Stomach (tissue), 8 donors: ENCODE measurements at regions not wholly inside any gene's neighbourhood (a gene's known extent, or its start where the extent isn't known, plus 50 kb on each side); places are given as distances from the start of the nearest gene placed in this dataset.
A peak's percentile ranks its signal among the peaks of the same experiment; 100 is the strongest.

Source experiments
- DNase-seq, 2 donors: peaks; one replicate each; pipeline versions ENCODE4 v3.0.0 to v3.0.0-alpha.2; 2013 to 2019
- H3K27ac ChIP-seq, 5 donors: fragments of 200-600 bp in 4 of 5; sonication (generic) in 4 of 5; one replicate each; pipeline ENCODE4 v1.5.1; 2013 to 2019; ENCODE audit warnings: mild to moderate bottlenecking in 1 of 5, moderate library complexity in 1 of 5
- H3K27me3 ChIP-seq, 3 donors: fragments of 200-600 bp; sonication (generic); one replicate each; pipeline ENCODE4 v1.5.1; 2017 to 2019; ENCODE audit warnings: mixed run types in 1 of 3
- H3K36me3 ChIP-seq, 4 donors: fragments of 200-600 bp; sonication (generic); 1 replicate in 3 of 4; 2 replicates in 1 of 4; pipeline ENCODE4 v1.5.1; 2016 to 2019
- H3K4me1 ChIP-seq, 4 donors: fragments of 200-600 bp; sonication (generic); one replicate each; pipeline ENCODE4 v1.5.1; 2016 to 2019
- H3K4me3 ChIP-seq, 4 donors: fragments of 200-600 bp; sonication (generic) in 3 of 4; one replicate each; pipeline ENCODE4 v1.5.1; 2016 to 2019; ENCODE audit warnings: mild to moderate bottlenecking in 1 of 4
- H3K9me3 ChIP-seq, 4 donors: fragments of 200-600 bp; sonication (generic); one replicate each; pipeline ENCODE4 v1.5.1; 2016 to 2019
- EP300 ChIP-seq: sonication (generic); formaldehyde crosslinking; IDR thresholded peaks from one replicate; pipeline ENCODE4 v1.6.1; 2017; ENCODE audit warnings: antibody characterized with exemption
- POLR2A ChIP-seq, 4 donors: fragments of 450-650 bp; IDR thresholded peaks; one replicate each; pipeline ENCODE4 v1.6.1; 2016; ENCODE audit warnings: antibody characterized with exemption in 4 of 4, control low read depth in 2 of 4, mild to moderate bottlenecking in 1 of 4, moderate library complexity in 1 of 4
- POLR2AphosphoS5 ChIP-seq, 3 donors: sonication (generic); formaldehyde crosslinking; IDR thresholded peaks; one replicate each; pipeline ENCODE4 v1.6.1; 2016; ENCODE audit warnings: antibody characterized with exemption in 3 of 3
- WGBS, 5 donors: extraction: QIAGEN DNeasy Blood & Tissue Kit in 3 of 5; methylation state at CpG; one replicate each; pipeline versions ENCODE4 v1.1.5 to v1.1.7; 2013 to 2018; 5-methylcytosine and 5-hydroxymethylcytosine counted together
- intact Hi-C: fragments of 100-400 bp; cut with DNase I; formaldehyde crosslinking; loops from one replicate; pipeline ENCODE4 v1.15.1; 2023; ENCODE audit warnings: low total_unique reads
- TF ChIP-seq, protein P1 (sequence below), 7 experiments: fragments of 450-650 bp in 4 of 7; fragments of 200-600 bp in 3 of 7; sonication (generic) in 3 of 7; IDR thresholded peaks; one replicate each; pipeline ENCODE4 v1.5.1; 2016 to 2019; ENCODE audit warnings: antibody characterized with exemption in 7 of 7, control low read depth in 2 of 7, mild to moderate bottlenecking in 1 of 7
- donor health status: healthy with polysubstance abuse.
- donor health status: Bipolar disorder and iron deficiency.
- donor health status: healthy.

DNA sequence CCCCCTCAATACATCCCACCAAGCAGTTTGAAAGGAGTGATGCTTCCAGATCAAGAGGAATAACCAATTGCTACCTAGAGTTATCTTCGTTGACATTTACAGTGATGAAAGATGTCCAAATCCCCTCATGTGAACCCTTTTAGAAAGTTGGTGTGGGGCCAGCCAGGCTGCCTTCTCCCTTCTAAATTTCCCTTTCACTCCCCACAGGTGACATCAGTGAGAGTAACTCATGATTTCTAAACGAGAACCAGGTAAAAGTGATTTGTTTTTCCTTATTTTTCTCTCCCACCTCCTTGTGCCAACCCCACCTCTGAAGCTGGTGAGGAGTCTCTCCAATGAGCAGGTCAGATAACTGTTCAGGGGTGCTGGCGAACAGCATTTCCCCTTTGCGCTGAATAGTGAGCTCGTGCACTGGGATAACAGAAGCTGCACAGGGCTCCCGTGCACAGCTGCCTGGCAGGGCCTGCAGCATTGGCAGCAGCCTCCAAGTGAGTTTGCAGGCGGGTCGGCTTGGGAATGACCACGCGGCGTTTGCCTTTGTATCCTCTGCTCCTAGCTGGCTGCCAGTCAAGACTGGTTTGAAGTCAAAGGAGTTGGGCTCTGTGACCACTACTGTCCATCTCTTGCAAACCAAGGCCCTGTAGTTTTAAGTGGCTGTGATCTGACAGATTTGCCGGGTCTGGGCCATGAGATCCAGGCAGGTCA is 70.2 kb upstream of the CORO2B start:
- WGBS, 5 donors: 70 to 82% (median 78%) methylated on average over 11 to 12 of the region's 12 CpGs
- no peak overlapping the region for H3K4me3 ChIP-seq
- H3K9me3 ChIP-seq: no peaks in the 10 kb centered on the region
- no peaks in the 10 kb centered on the region for H3K36me3 ChIP-seq
- no peak for DNase-seq
- TF ChIP-seq, protein P1, sequence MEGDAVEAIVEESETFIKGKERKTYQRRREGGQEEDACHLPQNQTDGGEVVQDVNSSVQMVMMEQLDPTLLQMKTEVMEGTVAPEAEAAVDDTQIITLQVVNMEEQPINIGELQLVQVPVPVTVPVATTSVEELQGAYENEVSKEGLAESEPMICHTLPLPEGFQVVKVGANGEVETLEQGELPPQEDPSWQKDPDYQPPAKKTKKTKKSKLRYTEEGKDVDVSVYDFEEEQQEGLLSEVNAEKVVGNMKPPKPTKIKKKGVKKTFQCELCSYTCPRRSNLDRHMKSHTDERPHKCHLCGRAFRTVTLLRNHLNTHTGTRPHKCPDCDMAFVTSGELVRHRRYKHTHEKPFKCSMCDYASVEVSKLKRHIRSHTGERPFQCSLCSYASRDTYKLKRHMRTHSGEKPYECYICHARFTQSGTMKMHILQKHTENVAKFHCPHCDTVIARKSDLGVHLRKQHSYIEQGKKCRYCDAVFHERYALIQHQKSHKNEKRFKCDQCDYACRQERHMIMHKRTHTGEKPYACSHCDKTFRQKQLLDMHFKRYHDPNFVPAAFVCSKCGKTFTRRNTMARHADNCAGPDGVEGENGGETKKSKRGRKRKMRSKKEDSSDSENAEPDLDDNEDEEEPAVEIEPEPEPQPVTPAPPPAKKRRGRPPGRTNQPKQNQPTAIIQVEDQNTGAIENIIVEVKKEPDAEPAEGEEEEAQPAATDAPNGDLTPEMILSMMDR (IDR thresholded peaks at IDR 0.05): no peak
- no peak for TF ChIP-seq POLR2AphosphoS5 (IDR thresholded peaks at IDR 0.05)
- no peaks in the 10 kb centered on the region for H3K4me1 ChIP-seq
- H3K27me3 ChIP-seq: no peaks in the 10 kb centered on the region
- intact Hi-C loops: no loop called here
- no peak overlapping the region for H3K27ac ChIP-seq

DNA sequence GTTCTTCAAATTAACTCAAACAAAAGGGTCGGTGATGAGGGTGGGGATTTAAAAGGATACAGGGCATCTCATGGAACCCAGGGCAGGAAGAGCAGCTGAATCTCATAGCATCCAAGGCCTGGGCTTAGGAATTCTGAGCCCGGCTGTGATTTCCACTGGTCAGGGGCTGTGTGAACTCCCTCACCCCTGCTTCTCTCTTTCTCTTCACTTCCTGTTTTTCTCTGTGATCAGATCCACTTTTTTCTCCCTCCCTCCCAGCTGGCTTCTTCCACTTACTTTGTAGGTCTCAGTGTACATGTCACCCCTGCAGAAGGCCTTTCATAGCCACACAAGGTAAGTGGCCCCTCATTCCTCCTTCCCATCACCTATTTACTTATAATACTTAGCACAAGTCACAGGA is 68.2 kb upstream of the CORO2B start:
- Histone ChIP-seq H3K9me3 (no peaks in the 10 kb centered on the region), H3K4me3 (no peak overlapping the region), H3K4me1 (no peaks in the 10 kb centered on the region), H3K27ac (no peak overlapping the region), H3K27me3 (no peaks in the 10 kb centered on the region), H3K36me3 (no peaks in the 10 kb centered on the region)
- intact Hi-C loops: no loop called here
- TF ChIP-seq POLR2A (IDR thresholded peaks at IDR 0.05) (no peak), EP300 (no peak), POLR2AphosphoS5 (IDR thresholded peaks at IDR 0.05) (no peak)
- TF ChIP-seq, protein P1 (IDR thresholded peaks at IDR 0.05): no peak
- DNase-seq: no peak
- WGBS, 5 donors: 52 to 68% (median 62%) methylated on average over 2 of the region's 2 CpGs

DNA sequence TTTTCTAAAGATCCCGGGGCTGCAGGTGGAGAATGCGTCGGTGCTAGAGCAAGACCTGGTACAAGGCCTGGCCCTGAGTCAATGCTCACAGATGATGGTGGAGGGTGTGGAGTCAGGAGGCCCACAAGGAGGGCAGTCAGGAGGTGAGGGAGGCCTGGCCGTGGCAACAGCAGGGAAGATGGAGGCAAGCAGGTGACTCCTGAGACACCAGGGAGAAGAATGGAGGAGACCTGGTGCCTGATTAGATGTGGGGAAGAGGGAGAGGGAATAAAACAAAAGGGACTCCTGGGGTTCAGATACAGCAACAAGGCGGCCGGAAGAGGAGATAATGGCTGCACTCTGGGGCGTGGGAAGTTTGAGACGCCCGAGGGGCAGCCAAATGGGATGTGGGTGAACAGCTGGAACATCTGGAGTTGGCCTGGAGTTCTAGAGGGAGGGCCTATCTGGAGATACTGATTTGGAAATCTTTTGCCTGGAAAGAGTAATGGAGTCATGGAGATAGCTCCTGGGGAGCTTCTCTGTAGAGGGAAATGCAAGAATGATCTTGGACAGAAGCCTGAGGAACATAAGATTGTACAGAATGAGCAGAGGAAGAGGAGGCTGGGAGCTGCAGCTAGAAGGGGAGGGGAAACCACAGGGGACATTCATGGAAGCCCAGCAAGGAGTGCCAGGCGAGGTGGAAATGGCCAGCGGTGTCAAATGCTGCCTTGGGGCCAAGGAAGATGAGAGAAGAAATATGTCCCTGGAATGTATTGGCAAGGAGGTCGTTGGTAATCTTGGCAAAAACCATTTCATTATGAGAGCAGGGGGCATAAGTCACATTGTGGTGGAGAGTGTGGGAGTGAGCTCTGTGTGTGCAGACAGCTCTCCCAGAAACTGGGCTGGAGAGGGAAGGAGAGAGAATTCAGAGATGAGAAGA is 67.5 kb upstream of the CORO2B start:
- TF ChIP-seq, protein P1 (IDR thresholded peaks at IDR 0.05): no peak
- no peak for TF ChIP-seq POLR2AphosphoS5 (IDR thresholded peaks at IDR 0.05)
- Histone ChIP-seq H3K4me3 (no peak overlapping the region), H3K9me3 (no peaks in the 10 kb centered on the region), H3K27ac (no peak overlapping the region), H3K27me3 (no peaks in the 10 kb centered on the region), H3K36me3 (no peaks in the 10 kb centered on the region), H3K4me1 (peaks cover 0 to under 1% (median 0%) of the 10 kb centered on the region in 4 donors)
- peak in 1 of 2 donors; percentile 60 for DNase-seq
- WGBS, 5 donors: 72 to 81% (median 76%) methylated on average over 12 of the region's 12 CpGs
- intact Hi-C loops: no loop called here

DNA sequence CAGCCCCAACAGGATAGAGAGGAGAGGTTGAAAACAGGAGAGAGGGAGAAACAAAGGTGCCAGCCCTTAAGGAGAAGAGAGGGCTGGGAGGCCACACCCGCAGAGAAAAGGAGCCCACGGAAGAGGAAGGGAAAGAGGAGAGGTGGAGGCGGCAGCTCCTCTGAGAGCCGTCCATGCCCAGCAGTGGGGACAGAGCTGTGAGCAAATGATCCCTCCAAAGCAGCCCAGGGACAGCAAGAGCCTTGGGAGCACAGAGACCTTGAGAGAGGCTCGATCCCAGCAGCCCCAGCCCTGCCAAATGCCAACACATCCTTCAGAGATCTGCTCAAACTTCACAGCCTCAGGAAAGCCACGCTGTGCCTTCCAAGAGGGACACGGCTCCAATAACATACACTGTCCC is 66.7 kb upstream of the CORO2B start:
- Histone ChIP-seq H3K27me3 (no peaks in the 10 kb centered on the region), H3K4me3 (no peak overlapping the region), H3K9me3 (no peaks in the 10 kb centered on the region), H3K36me3 (no peaks in the 10 kb centered on the region), H3K27ac (no peak overlapping the region), H3K4me1 (peaks cover 0 to 7% (median 2%) of the 10 kb centered on the region in 4 donors)
- DNase-seq: no peak
- TF ChIP-seq EP300 (no peak), POLR2AphosphoS5 (IDR thresholded peaks at IDR 0.05) (no peak), POLR2A (IDR thresholded peaks at IDR 0.05) (no peak)
- TF ChIP-seq, protein P1 (IDR thresholded peaks at IDR 0.05): no peak
- WGBS, 5 donors: 67 to 81% (median 71%) methylated on average over 7 of the region's 7 CpGs
- intact Hi-C loops: no loop called here
